DND-41 (cell line): ENCODE measurements at regions not wholly inside any gene's neighbourhood (a gene's known extent, or its start where the extent isn't known, plus 50 kb on each side); places are given as distances from the start of the nearest gene placed in this dataset.

ENCODE experiments used
- ATAC-seq: fragments of 200-7000 bp; cut with Tn5 transposase; 3 replicates; pipeline ENCODE4 v1.9.1; 2021; ENCODE audit warnings: low read depth; ENCODE audit not compliant: insufficient read depth
- DNase-seq: peaks from one replicate; pipeline ENCODE4 v3.0.0-alpha.2; 2020
- H2AFZ ChIP-seq: 2 replicates; pipeline ENCODE4 v1.6.0; 2012; ENCODE audit warnings: low read depth, low read length
- H3K27ac ChIP-seq: 2 replicates; pipeline ENCODE4 v1.5.1; 2012; ENCODE audit warnings: low read length, inconsistent platforms
- H3K27me3 ChIP-seq: fragments of 200-600 bp; sonication (generic); 2 replicates; pipeline ENCODE4 v1.6.0; 2012; ENCODE audit warnings: low read length, mild to moderate bottlenecking, inconsistent platforms; ENCODE audit not compliant: insufficient read depth, poor library complexity
- H3K36me3 ChIP-seq: 2 replicates; pipeline ENCODE4 v1.5.1; 2012; ENCODE audit warnings: low read length, inconsistent platforms; ENCODE audit not compliant: insufficient read depth
- H3K4me1 ChIP-seq: 2 replicates; pipeline ENCODE4 v1.5.1; 2012; ENCODE audit warnings: mild to moderate bottlenecking, low read length; ENCODE audit not compliant: insufficient read depth
- H3K4me2 ChIP-seq: 2 replicates; pipeline ENCODE4 v1.6.0; 2012; ENCODE audit warnings: mild to moderate bottlenecking, moderate library complexity, low read length, inconsistent platforms; ENCODE audit not compliant: insufficient read depth
- H3K4me3 ChIP-seq, 2 experiments: fragments of 200-600 bp in 1 of 2; shearing (Covaris generic) in 1 of 2; 2 replicates each; pipeline ENCODE4 v1.5.1; 2012 to 2016; ENCODE audit warnings: inconsistent platforms in 2 of 2, low read length in 2 of 2, mild to moderate bottlenecking in 2 of 2, low read depth in 1 of 2, moderate library complexity in 1 of 2
- H3K79me2 ChIP-seq: 2 replicates; pipeline ENCODE4 v1.6.0; 2012; ENCODE audit warnings: low read length, inconsistent platforms; ENCODE audit not compliant: insufficient read depth
- H3K9ac ChIP-seq: 2 replicates; pipeline ENCODE4 v1.6.0; 2012; ENCODE audit warnings: low read depth, mild to moderate bottlenecking, inconsistent platforms, low read length, moderate library complexity
- H3K9me3 ChIP-seq: 2 replicates; pipeline ENCODE4 v1.5.1; 2012; ENCODE audit warnings: low read length, moderate library complexity, mild to moderate bottlenecking, inconsistent platforms; ENCODE audit not compliant: insufficient read depth, severe bottlenecking
- H4K20me1 ChIP-seq: 2 replicates; pipeline ENCODE4 v1.6.0; 2012; ENCODE audit warnings: low read length; ENCODE audit not compliant: insufficient read depth
- EZH2 ChIP-seq: IDR thresholded peaks from 3 replicates; pipeline ENCODE4 v1.6.1; 2012; ENCODE audit warnings: borderline replicate concordance, low read depth, mild to moderate bottlenecking, moderate library complexity, low read length, inconsistent platforms; ENCODE audit not compliant: severe bottlenecking
- TF ChIP-seq, protein P1 (sequence below): IDR thresholded peaks from 2 replicates; pipeline ENCODE4 v1.5.1; 2012; ENCODE audit warnings: borderline replicate concordance, low read length, moderate library complexity, mild to moderate bottlenecking; ENCODE audit not compliant: poor library complexity, severe bottlenecking; ENCODE audit errors: extremely low read depth

DNA sequence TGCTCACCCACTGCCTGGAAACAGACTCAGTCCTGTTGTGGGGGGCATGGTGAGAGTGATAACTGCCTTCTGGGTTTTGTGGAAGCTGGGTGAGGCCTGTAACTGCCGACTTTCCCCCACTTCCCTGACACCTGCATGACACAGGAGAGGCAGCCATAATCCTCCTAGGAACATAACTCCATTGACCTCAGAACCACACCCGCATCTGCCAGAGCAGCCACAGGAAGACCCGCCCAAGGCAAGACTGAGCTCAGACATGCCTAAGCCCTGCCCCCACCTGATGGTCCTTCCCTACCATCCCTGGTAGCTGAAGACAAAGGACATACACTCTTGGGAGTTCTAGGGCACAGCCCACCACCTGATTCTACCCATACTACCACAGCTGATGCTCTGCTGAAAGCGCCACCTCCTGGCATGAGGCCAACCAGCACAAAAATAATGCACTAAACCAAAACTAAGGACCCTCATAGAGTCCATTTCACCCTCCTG is 326.7 kb downstream of the RBM26 start:
- Histone ChIP-seq H3K4me2 (no peak overlapping the region), H3K79me2 (no peaks in the 10 kb centered on the region), H3K9me3 (no peaks in the 10 kb centered on the region), H3K27me3 (no peaks in the 10 kb centered on the region), H3K36me3 (no peaks in the 10 kb centered on the region), H4K20me1 (no peaks in the 10 kb centered on the region), H2AFZ (no peak overlapping the region), H3K4me3 (no peak overlapping the region), H3K4me1 (no peaks in the 10 kb centered on the region), H3K9ac (no peak overlapping the region), H3K27ac (no peak overlapping the region)
- DNase-seq (peak; percentile 8), ATAC-seq (peak; percentile 33; the same call in 1 of the 3 replicates)
- TF ChIP-seq, protein P1, sequence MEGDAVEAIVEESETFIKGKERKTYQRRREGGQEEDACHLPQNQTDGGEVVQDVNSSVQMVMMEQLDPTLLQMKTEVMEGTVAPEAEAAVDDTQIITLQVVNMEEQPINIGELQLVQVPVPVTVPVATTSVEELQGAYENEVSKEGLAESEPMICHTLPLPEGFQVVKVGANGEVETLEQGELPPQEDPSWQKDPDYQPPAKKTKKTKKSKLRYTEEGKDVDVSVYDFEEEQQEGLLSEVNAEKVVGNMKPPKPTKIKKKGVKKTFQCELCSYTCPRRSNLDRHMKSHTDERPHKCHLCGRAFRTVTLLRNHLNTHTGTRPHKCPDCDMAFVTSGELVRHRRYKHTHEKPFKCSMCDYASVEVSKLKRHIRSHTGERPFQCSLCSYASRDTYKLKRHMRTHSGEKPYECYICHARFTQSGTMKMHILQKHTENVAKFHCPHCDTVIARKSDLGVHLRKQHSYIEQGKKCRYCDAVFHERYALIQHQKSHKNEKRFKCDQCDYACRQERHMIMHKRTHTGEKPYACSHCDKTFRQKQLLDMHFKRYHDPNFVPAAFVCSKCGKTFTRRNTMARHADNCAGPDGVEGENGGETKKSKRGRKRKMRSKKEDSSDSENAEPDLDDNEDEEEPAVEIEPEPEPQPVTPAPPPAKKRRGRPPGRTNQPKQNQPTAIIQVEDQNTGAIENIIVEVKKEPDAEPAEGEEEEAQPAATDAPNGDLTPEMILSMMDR: no peak
- no peak for TF ChIP-seq EZH2

DNA sequence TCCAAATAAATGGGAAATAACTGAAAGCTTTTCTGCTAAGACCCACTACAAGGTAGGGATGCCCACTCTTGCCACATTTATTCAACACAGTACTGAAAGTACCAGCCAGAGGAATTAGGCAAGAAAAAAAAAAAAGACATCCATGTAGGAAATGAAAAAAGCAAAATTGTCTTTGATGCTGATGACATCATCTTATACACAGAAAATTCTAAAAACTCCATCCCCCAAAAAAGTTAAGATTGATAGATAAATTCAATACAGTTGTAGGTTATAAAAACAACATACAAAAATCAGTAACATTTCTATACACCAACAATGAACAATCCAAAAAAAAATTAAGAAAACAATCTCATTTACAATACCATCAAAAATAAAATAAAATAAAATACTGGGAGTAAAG is 330.4 kb downstream of the RBM26 start:
- no peaks in the 10 kb centered on the region for H3K36me3 ChIP-seq
- DNase-seq (no peak), ATAC-seq (no peak)
- no peak overlapping the region for H3K4me2 ChIP-seq
- no peak overlapping the region for H3K9ac ChIP-seq
- no peak overlapping the region for H3K27ac ChIP-seq
- H3K79me2 ChIP-seq: no peaks in the 10 kb centered on the region
- H3K4me3 ChIP-seq: no peak overlapping the region
- H3K4me1 ChIP-seq: no peaks in the 10 kb centered on the region
- H3K27me3 ChIP-seq: no peaks in the 10 kb centered on the region
- no peaks in the 10 kb centered on the region for H3K9me3 ChIP-seq
- H4K20me1 ChIP-seq: no peaks in the 10 kb centered on the region
- no peak for TF ChIP-seq EZH2
- H2AFZ ChIP-seq: no peak overlapping the region

- ATAC-seq: no peak
- no peak overlapping the region for H2AFZ ChIP-seq
Measured at GRCh38 chr13:79070343-79070974, 335.6 kb downstream of the RBM26 start.

DNA sequence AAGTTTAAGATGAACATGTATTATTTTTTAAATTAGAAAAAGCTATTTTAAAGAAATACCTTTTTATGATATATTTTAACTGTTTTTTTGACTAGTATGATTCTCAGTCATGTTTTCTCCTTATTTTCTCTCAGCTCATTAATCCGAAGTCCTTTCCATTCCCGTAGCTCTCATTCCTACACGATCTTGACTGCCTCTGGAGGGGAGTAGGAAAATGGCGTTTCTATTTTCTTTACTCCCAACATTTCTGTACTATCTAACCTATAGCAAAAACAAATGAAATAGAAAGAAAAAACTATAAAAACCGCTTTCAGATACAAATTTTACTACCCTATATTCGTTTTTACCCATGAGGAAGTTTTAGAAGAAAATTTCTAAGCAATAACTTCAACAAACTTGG is 343.8 kb downstream of the RBM26 start:
- Histone ChIP-seq H4K20me1 (0 out of 2 replicates have a peak, but pooled peaks cover 2% of the 10 kb centered on the region), H3K27me3 (peaks cover 4% of the 10 kb centered on the region), H3K4me3 (no peak overlapping the region), H3K4me1 (no peaks in the 10 kb centered on the region), H3K36me3 (no peaks in the 10 kb centered on the region), H3K9ac (no peak overlapping the region), H3K4me2 (no peak overlapping the region), H3K9me3 (no peaks in the 10 kb centered on the region), H2AFZ (no peak overlapping the region), H3K27ac (no peak overlapping the region), H3K79me2 (no peaks in the 10 kb centered on the region)
- TF ChIP-seq, protein P1: no peak
- no peak for TF ChIP-seq EZH2
- no peak for ATAC-seq
- DNase-seq: no peak

More at GRCh38 chr13:79070343-79070974, 335.6 kb downstream of the RBM26 start:
- TF ChIP-seq EZH2: no peak
- TF ChIP-seq, protein P1: no peak
- Histone ChIP-seq H3K36me3 (no peaks in the 10 kb centered on the region), H3K9ac (no peak overlapping the region), H3K9me3 (no peaks in the 10 kb centered on the region), H3K27ac (no peak overlapping the region), H3K79me2 (no peaks in the 10 kb centered on the region), H4K20me1 (no peaks in the 10 kb centered on the region), H3K4me1 (no peaks in the 10 kb centered on the region), H3K4me3 (no peak overlapping the region), H3K4me2 (no peak overlapping the region), H3K27me3 (peaks cover 4% of the 10 kb centered on the region)
- no peak for DNase-seq
